ENCODE measurements at regions not wholly inside any gene's neighbourhood (a gene's known extent, or its start where the extent isn't known, plus 50 kb on each side); places are given as distances from the start of the nearest gene placed in this dataset.

GRCh38 chr14:29993143-29993542 is 65.5 kb upstream of the PRKD1 start:
- TF ChIP-seq YBX1 (IDR thresholded peaks at IDR 0.05) (no peak), EZH2 (IDR thresholded peaks at IDR 0.05; ENCODE audit: borderline replicate concordance, control insufficient read depth, low read depth, low read length) (no peak), ATF7 (IDR thresholded peaks at IDR 0.05; ENCODE audit: low read depth) (no peak), LARP7 (IDR thresholded peaks at IDR 0.05) (no peak), POLR2AphosphoS2 (IDR thresholded peaks at IDR 0.05; ENCODE audit: low read depth, low read length) (no peak), SREBF1 (IDR thresholded peaks at IDR 0.05; ENCODE audit: low read length) (no peak), RAD51 (IDR thresholded peaks at IDR 0.05) (no peak), NRF1 (conservative IDR thresholded peaks at IDR 0.05; ENCODE audit: low read depth, low read length) (no peak), MEF2A (IDR thresholded peaks at IDR 0.05; ENCODE audit: insufficient read depth, low read depth, low read length) (no peak), TBL1XR1 (IDR thresholded peaks at IDR 0.05; ENCODE audit: low read depth, low read length) (no peak), RB1 (IDR thresholded peaks at IDR 0.05; ENCODE audit: borderline replicate concordance) (no peak), BHLHE40 (IDR thresholded peaks at IDR 0.05; ENCODE audit: borderline replicate concordance in 1 of 2, low read depth in 2 of 2, low read length in 1 of 2) (no peak)
- TF ChIP-seq, protein P1, sequence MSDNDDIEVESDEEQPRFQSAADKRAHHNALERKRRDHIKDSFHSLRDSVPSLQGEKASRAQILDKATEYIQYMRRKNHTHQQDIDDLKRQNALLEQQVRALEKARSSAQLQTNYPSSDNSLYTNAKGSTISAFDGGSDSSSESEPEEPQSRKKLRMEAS (IDR thresholded peaks at IDR 0.05; ENCODE audit: low read depth, low read length), result no peak
- TF ChIP-seq, protein P2, sequence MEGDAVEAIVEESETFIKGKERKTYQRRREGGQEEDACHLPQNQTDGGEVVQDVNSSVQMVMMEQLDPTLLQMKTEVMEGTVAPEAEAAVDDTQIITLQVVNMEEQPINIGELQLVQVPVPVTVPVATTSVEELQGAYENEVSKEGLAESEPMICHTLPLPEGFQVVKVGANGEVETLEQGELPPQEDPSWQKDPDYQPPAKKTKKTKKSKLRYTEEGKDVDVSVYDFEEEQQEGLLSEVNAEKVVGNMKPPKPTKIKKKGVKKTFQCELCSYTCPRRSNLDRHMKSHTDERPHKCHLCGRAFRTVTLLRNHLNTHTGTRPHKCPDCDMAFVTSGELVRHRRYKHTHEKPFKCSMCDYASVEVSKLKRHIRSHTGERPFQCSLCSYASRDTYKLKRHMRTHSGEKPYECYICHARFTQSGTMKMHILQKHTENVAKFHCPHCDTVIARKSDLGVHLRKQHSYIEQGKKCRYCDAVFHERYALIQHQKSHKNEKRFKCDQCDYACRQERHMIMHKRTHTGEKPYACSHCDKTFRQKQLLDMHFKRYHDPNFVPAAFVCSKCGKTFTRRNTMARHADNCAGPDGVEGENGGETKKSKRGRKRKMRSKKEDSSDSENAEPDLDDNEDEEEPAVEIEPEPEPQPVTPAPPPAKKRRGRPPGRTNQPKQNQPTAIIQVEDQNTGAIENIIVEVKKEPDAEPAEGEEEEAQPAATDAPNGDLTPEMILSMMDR (IDR thresholded peaks at IDR 0.05 in 2 of 3, conservative IDR thresholded peaks at IDR 0.05 in 1 of 3; ENCODE audit: control insufficient read depth in 2 of 3, extremely low read depth in 1 of 3, insufficient read depth in 1 of 3, low read depth in 3 of 3, low read length in 3 of 3), result no peak

Measured in GM12878 (cell line).